HepG2 (cell line): ENCODE measurements at regions not wholly inside any gene's neighbourhood (a gene's known extent, or its start where the extent isn't known, plus 50 kb on each side); places are given as distances from the start of the nearest gene placed in this dataset.

Experiments
- ATAD3A ChIP-seq: sonication (generic); formaldehyde crosslinking; IDR thresholded peaks from 2 replicates; pipeline ENCODE4 v1.4.0; 2020; ENCODE audit warnings: missing genetic modification reagents
- CEBPG ChIP-seq: IDR thresholded peaks from 2 replicates; pipeline ENCODE4 v1.6.1; 2016
- CREM ChIP-seq, 2 experiments: sonication (generic) in 1 of 2; formaldehyde crosslinking in 1 of 2; IDR thresholded peaks; 2 replicates each; pipeline versions ENCODE4 v1.4.0 to v1.6.1; 2016 to 2020; ENCODE audit warnings: antibody characterized with exemption in 1 of 2, mild to moderate bottlenecking in 1 of 2, missing genetic modification reagents in 1 of 2
- GATAD2A ChIP-seq: IDR thresholded peaks from 2 replicates; pipeline ENCODE4 v1.6.1; 2016
- HDAC1 ChIP-seq: sonication (generic); formaldehyde crosslinking; IDR thresholded peaks from 2 replicates; pipeline ENCODE4 v1.5.1; 2020; ENCODE audit warnings: mild to moderate bottlenecking, missing genetic modification reagents
- KLF16 ChIP-seq, 2 experiments: sonication (generic) in 1 of 2; formaldehyde crosslinking in 1 of 2; IDR thresholded peaks; 2 replicates each; pipeline versions ENCODE4 v1.6.1 to v1.8.0; 2016 to 2023; ENCODE audit warnings: missing genetic modification reagents in 2 of 2, missing compliant biosample characterization in 1 of 2
- LCORL ChIP-seq, 2 experiments: fragments of 450-650 bp in 1 of 2; sonication (generic) in 1 of 2; formaldehyde crosslinking in 1 of 2; IDR thresholded peaks; 2 replicates each; pipeline versions ENCODE4 v1.5.0 to v1.6.1; 2017 to 2020; ENCODE audit warnings: antibody characterized with exemption in 1 of 2, missing genetic modification reagents in 1 of 2
- PITX1 ChIP-seq: sonication (generic); formaldehyde crosslinking; IDR thresholded peaks from 2 replicates; pipeline ENCODE4 v1.5.1; 2020; ENCODE audit warnings: mild to moderate bottlenecking, missing genetic modification reagents
- RXRB ChIP-seq: IDR thresholded peaks from 2 replicates; pipeline ENCODE4 v1.6.1; 2016; ENCODE audit warnings: borderline replicate concordance, missing genetic modification reagents, missing compliant biosample characterization
- SNRNP70 ChIP-seq: fragments of 200-400 bp; formaldehyde crosslinking; IDR thresholded peaks from 2 replicates; pipeline ENCODE4 v1.6.1; 2017; ENCODE audit warnings: mild to moderate bottlenecking, low read depth, low read length, moderate library complexity
- ZFY ChIP-seq: sonication (generic); formaldehyde crosslinking; IDR thresholded peaks from 2 replicates; pipeline ENCODE4 v1.4.0; 2020; ENCODE audit warnings: missing genetic modification reagents
- ZKSCAN8 ChIP-seq: IDR thresholded peaks from 2 replicates; pipeline ENCODE4 v1.6.1; 2016; ENCODE audit warnings: borderline replicate concordance, missing genetic modification reagents, missing compliant biosample characterization
- ZNF530 ChIP-seq: sonication (generic); formaldehyde crosslinking; IDR thresholded peaks from 2 replicates; pipeline ENCODE4 v1.5.0; 2020; ENCODE audit warnings: low read depth, mild to moderate bottlenecking, missing genetic modification reagents
- ZNF644 ChIP-seq: IDR thresholded peaks from 2 replicates; pipeline ENCODE4 v1.6.1; 2016; ENCODE audit warnings: low read depth
- TF ChIP-seq, protein P1 (sequence below): sonication (generic); formaldehyde crosslinking; conservative IDR thresholded peaks from 2 replicates; pipeline ENCODE4 v1.4.0; 2020; ENCODE audit warnings: mild to moderate bottlenecking, missing genetic modification reagents, moderate library complexity
- TF ChIP-seq, protein P2 (sequence below): IDR thresholded peaks from 2 replicates; pipeline ENCODE4 v1.6.1; 2016; ENCODE audit warnings: missing compliant biosample characterization, missing genetic modification reagents, borderline replicate concordance
- TF ChIP-seq, protein P3 (sequence below): sonication (generic); formaldehyde crosslinking; IDR thresholded peaks from 2 replicates; pipeline ENCODE4 v1.8.0; 2022; ENCODE audit warnings: missing genetic modification reagents, mild to moderate bottlenecking, borderline replicate concordance
- TF ChIP-seq, protein P4 (sequence below): sonication (generic); formaldehyde crosslinking; IDR thresholded peaks from 2 replicates; pipeline ENCODE4 v1.4.0; 2020; ENCODE audit warnings: missing genetic modification reagents

DNA sequence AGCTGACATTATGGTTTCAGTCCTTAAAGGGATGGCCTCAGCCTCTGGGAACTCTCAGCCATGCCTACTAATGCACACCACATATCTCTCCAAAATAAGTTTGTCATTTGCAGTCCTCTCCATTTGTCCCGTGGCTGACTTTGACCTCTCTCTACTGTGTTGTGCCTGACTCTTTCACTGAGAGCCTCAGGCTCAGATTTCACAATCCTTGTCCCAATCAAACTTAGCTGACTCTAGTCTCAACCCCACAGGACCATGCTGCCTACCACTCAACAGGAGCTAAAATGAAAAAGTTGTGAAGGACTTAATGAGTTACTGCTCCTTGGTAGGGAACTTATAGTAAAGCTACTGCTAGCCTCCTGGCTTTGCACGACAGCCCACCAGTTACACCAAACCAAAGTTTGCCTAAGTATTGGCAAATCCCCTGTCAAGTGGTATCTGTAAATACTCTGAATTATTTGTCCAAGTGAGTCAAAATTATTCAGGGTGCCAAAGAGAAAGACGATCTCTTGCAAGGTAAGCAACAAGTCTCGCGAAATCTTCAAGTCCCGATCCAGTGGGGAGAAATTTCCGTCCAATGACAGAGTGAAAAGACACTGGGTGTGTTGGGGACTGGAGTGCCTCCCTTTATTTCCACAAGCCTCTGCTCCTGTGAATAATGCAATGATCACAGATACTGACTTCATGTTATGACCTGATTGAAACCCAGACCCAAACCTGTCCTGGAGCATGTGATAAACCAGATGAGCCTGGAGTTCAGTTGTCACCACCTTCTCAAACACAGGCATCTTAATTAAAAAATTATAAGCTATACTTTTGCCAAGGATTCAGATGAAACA is 124.4 kb upstream of the FOXQ1 start (continued):
- TF ChIP-seq, protein P1, sequence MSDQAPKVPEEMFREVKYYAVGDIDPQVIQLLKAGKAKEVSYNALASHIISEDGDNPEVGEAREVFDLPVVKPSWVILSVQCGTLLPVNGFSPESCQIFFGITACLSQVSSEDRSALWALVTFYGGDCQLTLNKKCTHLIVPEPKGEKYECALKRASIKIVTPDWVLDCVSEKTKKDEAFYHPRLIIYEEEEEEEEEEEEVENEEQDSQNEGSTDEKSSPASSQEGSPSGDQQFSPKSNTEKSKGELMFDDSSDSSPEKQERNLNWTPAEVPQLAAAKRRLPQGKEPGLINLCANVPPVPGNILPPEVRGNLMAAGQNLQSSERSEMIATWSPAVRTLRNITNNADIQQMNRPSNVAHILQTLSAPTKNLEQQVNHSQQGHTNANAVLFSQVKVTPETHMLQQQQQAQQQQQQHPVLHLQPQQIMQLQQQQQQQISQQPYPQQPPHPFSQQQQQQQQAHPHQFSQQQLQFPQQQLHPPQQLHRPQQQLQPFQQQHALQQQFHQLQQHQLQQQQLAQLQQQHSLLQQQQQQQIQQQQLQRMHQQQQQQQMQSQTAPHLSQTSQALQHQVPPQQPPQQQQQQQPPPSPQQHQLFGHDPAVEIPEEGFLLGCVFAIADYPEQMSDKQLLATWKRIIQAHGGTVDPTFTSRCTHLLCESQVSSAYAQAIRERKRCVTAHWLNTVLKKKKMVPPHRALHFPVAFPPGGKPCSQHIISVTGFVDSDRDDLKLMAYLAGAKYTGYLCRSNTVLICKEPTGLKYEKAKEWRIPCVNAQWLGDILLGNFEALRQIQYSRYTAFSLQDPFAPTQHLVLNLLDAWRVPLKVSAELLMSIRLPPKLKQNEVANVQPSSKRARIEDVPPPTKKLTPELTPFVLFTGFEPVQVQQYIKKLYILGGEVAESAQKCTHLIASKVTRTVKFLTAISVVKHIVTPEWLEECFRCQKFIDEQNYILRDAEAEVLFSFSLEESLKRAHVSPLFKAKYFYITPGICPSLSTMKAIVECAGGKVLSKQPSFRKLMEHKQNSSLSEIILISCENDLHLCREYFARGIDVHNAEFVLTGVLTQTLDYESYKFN (CRISPR knock-in tag) = peak; percentile 58
- TF ChIP-seq ZKSCAN8 (peak; percentile 63; the same call in 1 of the 2 replicates), GATAD2A (CRISPR knock-in tag) (peak; percentile 60; the same call in 1 of the 2 replicates), ATAD3A (CRISPR knock-in tag) (no peak), KLF16 (CRISPR knock-in tag; IDR thresholded peaks at IDR 0.05) (peak in 1 of 2 experiments; percentile 19; a peak in 1 of 4 replicates), SNRNP70 (no peak), ZNF530 (CRISPR knock-in tag) (no peak), CEBPG (CRISPR knock-in tag) (peak; percentile 89), ZNF644 (CRISPR knock-in tag) (peak; percentile 73; the same call in 1 of the 2 replicates), LCORL (IDR thresholded peaks at IDR 0.05) (no peak), LCORL (CRISPR knock-in tag; IDR thresholded peaks at IDR 0.05) (peak; percentile 20; the same call in 1 of the 2 replicates), PITX1 (0 out of 2 replicates have a peak, but pooled peaks have one; percentile 41), HDAC1 (0 out of 2 replicates have a peak, but pooled peaks have one; percentile 18), RXRB (CRISPR knock-in tag) (peak; percentile 40; the same call in 1 of the 2 replicates), ZFY (CRISPR knock-in tag) (peak; percentile 24; the same call in 1 of the 2 replicates), CREM (IDR thresholded peaks at IDR 0.05) (peak; percentile 17; the same call in 1 of the 2 replicates), CREM (CRISPR knock-in tag; IDR thresholded peaks at IDR 0.05) (no peak)
- TF ChIP-seq, protein P2, sequence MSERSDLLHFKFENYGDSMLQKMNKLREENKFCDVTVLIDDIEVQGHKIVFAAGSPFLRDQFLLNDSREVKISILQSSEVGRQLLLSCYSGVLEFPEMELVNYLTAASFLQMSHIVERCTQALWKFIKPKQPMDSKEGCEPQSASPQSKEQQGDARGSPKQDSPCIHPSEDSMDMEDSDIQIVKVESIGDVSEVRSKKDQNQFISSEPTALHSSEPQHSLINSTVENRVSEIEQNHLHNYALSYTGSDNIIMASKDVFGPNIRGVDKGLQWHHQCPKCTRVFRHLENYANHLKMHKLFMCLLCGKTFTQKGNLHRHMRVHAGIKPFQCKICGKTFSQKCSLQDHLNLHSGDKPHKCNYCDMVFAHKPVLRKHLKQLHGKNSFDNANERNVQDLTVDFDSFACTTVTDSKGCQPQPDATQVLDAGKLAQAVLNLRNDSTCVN (CRISPR knock-in tag) = 0 out of 2 replicates have a peak, but pooled peaks have one; percentile 18
- TF ChIP-seq, protein P3, sequence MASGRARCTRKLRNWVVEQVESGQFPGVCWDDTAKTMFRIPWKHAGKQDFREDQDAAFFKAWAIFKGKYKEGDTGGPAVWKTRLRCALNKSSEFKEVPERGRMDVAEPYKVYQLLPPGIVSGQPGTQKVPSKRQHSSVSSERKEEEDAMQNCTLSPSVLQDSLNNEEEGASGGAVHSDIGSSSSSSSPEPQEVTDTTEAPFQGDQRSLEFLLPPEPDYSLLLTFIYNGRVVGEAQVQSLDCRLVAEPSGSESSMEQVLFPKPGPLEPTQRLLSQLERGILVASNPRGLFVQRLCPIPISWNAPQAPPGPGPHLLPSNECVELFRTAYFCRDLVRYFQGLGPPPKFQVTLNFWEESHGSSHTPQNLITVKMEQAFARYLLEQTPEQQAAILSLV (CRISPR knock-in tag) = no peak
- TF ChIP-seq, protein P4, sequence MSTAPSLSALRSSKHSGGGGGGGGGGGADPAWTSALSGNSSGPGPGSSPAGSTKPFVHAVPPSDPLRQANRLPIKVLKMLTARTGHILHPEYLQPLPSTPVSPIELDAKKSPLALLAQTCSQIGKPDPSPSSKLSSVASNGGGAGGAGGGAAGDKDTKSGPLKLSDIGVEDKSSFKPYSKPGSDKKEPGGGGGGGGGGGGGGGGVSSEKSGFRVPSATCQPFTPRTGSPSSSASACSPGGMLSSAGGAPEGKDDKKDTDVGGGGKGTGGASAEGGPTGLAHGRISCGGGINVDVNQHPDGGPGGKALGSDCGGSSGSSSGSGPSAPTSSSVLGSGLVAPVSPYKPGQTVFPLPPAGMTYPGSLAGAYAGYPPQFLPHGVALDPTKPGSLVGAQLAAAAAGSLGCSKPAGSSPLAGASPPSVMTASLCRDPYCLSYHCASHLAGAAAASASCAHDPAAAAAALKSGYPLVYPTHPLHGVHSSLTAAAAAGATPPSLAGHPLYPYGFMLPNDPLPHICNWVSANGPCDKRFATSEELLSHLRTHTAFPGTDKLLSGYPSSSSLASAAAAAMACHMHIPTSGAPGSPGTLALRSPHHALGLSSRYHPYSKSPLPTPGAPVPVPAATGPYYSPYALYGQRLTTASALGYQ (CRISPR knock-in tag) = no peak
